ENCODE measurements at regions not wholly inside any gene's neighbourhood (a gene's known extent, or its start where the extent isn't known, plus 50 kb on each side); places are given as distances from the start of the nearest gene placed in this dataset.

GRCh38 chr16:17784073-17784472, 313.3 kb upstream of the XYLT1 start:
- no peak for TF ChIP-seq CTCF (IDR thresholded peaks at IDR 0.05)
- no peak for TF ChIP-seq EZH2 (IDR thresholded peaks at IDR 0.05; ENCODE audit: borderline replicate concordance, insufficient read depth, low read depth, low read length, poor library complexity, severe bottlenecking)

All from B cell (primary cell).